Fibroblast of lung (primary cell): ENCODE measurements at regions not wholly inside any gene's neighbourhood (a gene's known extent, or its start where the extent isn't known, plus 50 kb on each side); places are given as distances from the start of the nearest gene placed in this dataset.

Source experiments
- EZH2 ChIP-seq: IDR thresholded peaks from 2 replicates; pipeline ENCODE4 v1.5.1; 2012; ENCODE audit warnings: low read length, control low read depth, mild to moderate bottlenecking; ENCODE audit errors: missing control alignments
- TF ChIP-seq, protein P1 (sequence below), 2 donors: IDR thresholded peaks in 1 of 2; conservative IDR thresholded peaks in 1 of 2; 1 replicate in 1 of 2; 2 replicates in 1 of 2; pipeline ENCODE4 v1.5.1; 2011 to 2012; ENCODE audit warnings: low read length in 2 of 2, control low read depth in 1 of 2, inconsistent platforms in 1 of 2, low read depth in 1 of 2, mild to moderate bottlenecking in 1 of 2

DNA sequence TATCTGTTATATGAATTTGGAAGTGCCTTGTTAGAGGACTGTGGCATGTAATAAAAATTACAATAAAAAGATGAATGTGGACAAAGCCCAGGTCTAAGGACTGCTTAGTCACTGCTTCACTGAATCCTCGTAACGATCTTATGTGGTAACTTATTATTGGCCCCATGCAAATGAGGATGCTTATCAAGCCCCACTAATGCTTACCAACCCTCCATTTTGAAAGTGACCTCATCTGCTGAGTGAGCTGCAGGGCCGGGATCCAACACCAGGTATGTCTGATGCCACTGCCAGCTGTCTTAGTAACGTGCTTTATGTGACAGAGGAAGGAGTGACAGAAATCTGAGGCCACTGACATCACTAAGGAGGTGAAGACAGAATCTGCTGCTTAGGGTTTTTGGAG is 65.3 kb upstream of the CCDC85A start:
- TF ChIP-seq, protein P1, sequence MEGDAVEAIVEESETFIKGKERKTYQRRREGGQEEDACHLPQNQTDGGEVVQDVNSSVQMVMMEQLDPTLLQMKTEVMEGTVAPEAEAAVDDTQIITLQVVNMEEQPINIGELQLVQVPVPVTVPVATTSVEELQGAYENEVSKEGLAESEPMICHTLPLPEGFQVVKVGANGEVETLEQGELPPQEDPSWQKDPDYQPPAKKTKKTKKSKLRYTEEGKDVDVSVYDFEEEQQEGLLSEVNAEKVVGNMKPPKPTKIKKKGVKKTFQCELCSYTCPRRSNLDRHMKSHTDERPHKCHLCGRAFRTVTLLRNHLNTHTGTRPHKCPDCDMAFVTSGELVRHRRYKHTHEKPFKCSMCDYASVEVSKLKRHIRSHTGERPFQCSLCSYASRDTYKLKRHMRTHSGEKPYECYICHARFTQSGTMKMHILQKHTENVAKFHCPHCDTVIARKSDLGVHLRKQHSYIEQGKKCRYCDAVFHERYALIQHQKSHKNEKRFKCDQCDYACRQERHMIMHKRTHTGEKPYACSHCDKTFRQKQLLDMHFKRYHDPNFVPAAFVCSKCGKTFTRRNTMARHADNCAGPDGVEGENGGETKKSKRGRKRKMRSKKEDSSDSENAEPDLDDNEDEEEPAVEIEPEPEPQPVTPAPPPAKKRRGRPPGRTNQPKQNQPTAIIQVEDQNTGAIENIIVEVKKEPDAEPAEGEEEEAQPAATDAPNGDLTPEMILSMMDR (conservative IDR thresholded peaks at IDR 0.05 in 1 of 2, IDR thresholded peaks at IDR 0.05 in 1 of 2; ENCODE audit: low read depth in 1 of 2, low read length in 2 of 2), result no peak
- no peak for TF ChIP-seq EZH2
